NT2/D1 (cell line): ENCODE measurements at regions not wholly inside any gene's neighbourhood (a gene's known extent, or its start where the extent isn't known, plus 50 kb on each side); places are given as distances from the start of the nearest gene placed in this dataset.

Experiments used
- DNase-seq: peaks from one replicate; pipeline ENCODE4 v3.0.0-alpha.2; 2011; ENCODE audit warnings: low read depth, low spot score
- H3K27me3 ChIP-seq: 2 replicates; pipeline ENCODE4 v1.6.0; 2011; ENCODE audit warnings: mild to moderate bottlenecking; ENCODE audit not compliant: insufficient read length, insufficient read depth
- H3K36me3 ChIP-seq: 2 replicates; pipeline ENCODE4 v1.6.1; 2011; ENCODE audit warnings: mild to moderate bottlenecking, low read length, mixed read lengths; ENCODE audit not compliant: insufficient read depth, insufficient read length
- H3K4me1 ChIP-seq: 2 replicates; pipeline ENCODE4 v1.5.1; 2011; ENCODE audit not compliant: insufficient read depth, insufficient read length
- H3K4me3 ChIP-seq: 2 replicates; pipeline ENCODE4 v1.5.1; 2011; ENCODE audit warnings: low read depth; ENCODE audit not compliant: insufficient read length
- H3K9ac ChIP-seq: 2 replicates; pipeline ENCODE4 v1.6.0; 2011; ENCODE audit warnings: low read depth; ENCODE audit not compliant: insufficient read length
- H3K9me3 ChIP-seq: 2 replicates; pipeline ENCODE4 v1.5.1; 2011; ENCODE audit warnings: mild to moderate bottlenecking, low read length; ENCODE audit not compliant: insufficient read depth
- SUZ12 ChIP-seq: IDR thresholded peaks from 2 replicates; pipeline ENCODE4 v1.6.1; 2011; ENCODE audit not compliant: insufficient read length, insufficient read depth; ENCODE audit errors: extremely low read depth
- YY1 ChIP-seq: IDR thresholded peaks from 2 replicates; pipeline ENCODE4 v1.6.1; 2011; ENCODE audit not compliant: insufficient read length, insufficient read depth
- ZNF274 ChIP-seq: IDR thresholded peaks from 2 replicates; pipeline ENCODE4 v1.6.1; 2011; ENCODE audit warnings: mild to moderate bottlenecking, low read depth, low read length

DNA sequence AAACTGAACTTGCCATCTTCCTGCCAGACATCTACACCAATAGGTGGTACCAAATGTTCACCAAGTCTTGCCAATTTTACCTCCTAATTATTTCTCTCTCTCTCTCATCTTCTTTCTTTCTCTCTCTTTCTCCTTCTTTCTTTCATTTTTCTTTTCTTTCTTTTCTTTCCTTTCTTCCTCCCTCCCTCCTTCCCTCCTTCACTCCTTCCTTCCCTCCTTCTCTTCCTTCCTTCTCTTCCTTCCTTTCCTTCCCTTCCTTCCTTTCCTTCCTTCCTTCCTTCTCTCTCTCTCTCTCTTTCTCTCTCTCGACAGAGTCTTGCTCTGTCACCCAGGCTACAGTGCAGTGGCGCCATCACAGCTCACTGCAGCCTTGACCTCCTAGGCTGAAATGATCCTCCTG, 55.4 kb upstream of the PSMA6 start:
- no peak overlapping the region for H3K9ac ChIP-seq
- H3K36me3 ChIP-seq, result no peaks in the 10 kb centered on the region
- no peak for DNase-seq
- no peaks in the 10 kb centered on the region for H3K4me1 ChIP-seq
- no peak overlapping the region for H3K4me3 ChIP-seq
- H3K9me3 ChIP-seq, result no peaks in the 10 kb centered on the region
- TF ChIP-seq ZNF274, result no peak
- no peak for TF ChIP-seq SUZ12
- no peak for TF ChIP-seq YY1
- no peaks in the 10 kb centered on the region for H3K27me3 ChIP-seq

GRCh38 chr14:35240231-35240630, 52.0 kb upstream of the PSMA6 start:
- Histone ChIP-seq H3K9me3 (no peaks in the 10 kb centered on the region), H3K9ac (no peak overlapping the region), H3K27me3 (no peaks in the 10 kb centered on the region), H3K4me3 (no peak overlapping the region), H3K36me3 (no peaks in the 10 kb centered on the region), H3K4me1 (no peaks in the 10 kb centered on the region)
- TF ChIP-seq ZNF274, result no peak
- TF ChIP-seq YY1, result no peak
- DNase-seq, result no peak
